ENCODE measurements at regions not wholly inside any gene's neighbourhood (a gene's known extent, or its start where the extent isn't known, plus 50 kb on each side); places are given as distances from the start of the nearest gene placed in this dataset.

DNA sequence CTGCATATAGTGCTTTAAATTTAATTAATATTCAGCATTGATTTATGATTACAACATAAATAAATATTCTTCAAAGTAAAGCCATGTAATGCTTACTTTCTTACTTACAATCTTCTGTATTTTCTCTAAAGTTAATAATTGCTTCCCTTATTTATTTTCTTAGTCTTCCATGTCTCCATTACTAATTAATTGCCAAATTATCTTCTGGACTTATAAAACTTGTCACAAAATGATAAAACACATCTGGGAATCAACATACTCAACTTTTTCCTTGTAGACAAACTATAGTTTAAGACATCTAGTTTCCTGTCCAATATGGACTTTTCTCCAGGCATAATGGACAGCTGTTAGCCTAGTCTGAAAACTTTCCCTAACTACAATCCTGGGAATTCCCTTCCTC is 466.6 kb downstream of the FLRT2 start:
- H2AFZ ChIP-seq = no peak overlapping the region
- H3K36me3 ChIP-seq (ENCODE audit: insufficient read depth) = no peaks in the 10 kb centered on the region
- no peaks in the 10 kb centered on the region for H3K27me3 Mint-ChIP-seq (ENCODE audit: insufficient read depth, low read depth, poor library complexity)
- no peaks in the 10 kb centered on the region for H3K9me3 Mint-ChIP-seq
- no peaks in the 10 kb centered on the region for H3K4me1 ChIP-seq (ENCODE audit: insufficient read depth)
- no peak overlapping the region for H3K4me2 ChIP-seq
- no peak overlapping the region for H3K27ac Mint-ChIP-seq
- H3K9me2 ChIP-seq (ENCODE audit: insufficient read depth) = no peaks in the 10 kb centered on the region
- TF ChIP-seq NANOG (IDR thresholded peaks at IDR 0.05; ENCODE audit: borderline replicate concordance) = no peak
- no peak for ATAC-seq
- no peaks in the 10 kb centered on the region for H4K20me1 ChIP-seq (replicated peaks; ENCODE audit: insufficient read depth)
- no peak for DNase-seq (ENCODE audit: low spot score)
- H3K4me1 Mint-ChIP-seq = no peaks in the 10 kb centered on the region
- H3K27me3 ChIP-seq (ENCODE audit: insufficient read depth) = no peaks in the 10 kb centered on the region
- no peaks in the 10 kb centered on the region for H3F3A ChIP-seq (replicated peaks; ENCODE audit: low read depth)
- H3K27ac ChIP-seq (ENCODE audit: low read depth) = no peak overlapping the region
- H3K4me3 Mint-ChIP-seq = no peak overlapping the region
- no peaks in the 10 kb centered on the region for H3K79me2 ChIP-seq (replicated peaks; ENCODE audit: insufficient read depth)
- no peak overlapping the region for H3K4me3 ChIP-seq
- no peaks in the 10 kb centered on the region for H3K36me3 Mint-ChIP-seq (ENCODE audit: low read depth)

DNA sequence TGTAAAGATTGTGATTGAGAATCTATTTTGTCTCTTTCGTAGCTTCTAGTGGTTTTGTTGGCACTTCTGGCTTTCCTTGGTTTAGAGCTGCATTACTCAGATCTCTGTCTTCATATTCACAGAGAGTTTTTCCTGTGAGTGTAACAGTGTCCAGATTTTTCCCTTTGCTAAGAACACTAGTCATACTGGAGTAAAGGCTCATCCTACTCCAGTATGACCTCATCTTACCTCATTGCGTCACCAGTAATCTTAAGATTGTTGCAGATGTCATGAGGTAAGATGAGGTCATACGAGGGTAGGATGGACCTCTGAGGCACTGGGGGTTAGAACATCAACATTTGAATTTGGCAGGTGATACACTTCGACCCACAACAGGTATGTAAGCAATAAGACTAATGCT is 461.2 kb downstream of the FLRT2 start:
- no peaks in the 10 kb centered on the region for H3K79me2 ChIP-seq (replicated peaks; ENCODE audit: insufficient read depth)
- ATAC-seq (no peak), DNase-seq (ENCODE audit: low spot score) (no peak)
- no peak overlapping the region for H3K27ac ChIP-seq (ENCODE audit: low read depth)
- no peaks in the 10 kb centered on the region for H3F3A ChIP-seq (replicated peaks; ENCODE audit: low read depth)
- H3K36me3 Mint-ChIP-seq (ENCODE audit: low read depth) = no peaks in the 10 kb centered on the region
- H4K20me1 ChIP-seq (replicated peaks; ENCODE audit: insufficient read depth) = no peaks in the 10 kb centered on the region
- no peaks in the 10 kb centered on the region for H3K27me3 Mint-ChIP-seq (ENCODE audit: insufficient read depth, low read depth, poor library complexity)
- no peak overlapping the region for H3K4me3 ChIP-seq
- H3K36me3 ChIP-seq (ENCODE audit: insufficient read depth) = no peaks in the 10 kb centered on the region
- no peak overlapping the region for H2AFZ ChIP-seq
- H3K9me3 Mint-ChIP-seq = no peaks in the 10 kb centered on the region
- no peaks in the 10 kb centered on the region for H3K4me1 ChIP-seq (ENCODE audit: insufficient read depth)
- no peaks in the 10 kb centered on the region for H3K9me2 ChIP-seq (ENCODE audit: insufficient read depth)
- H3K4me2 ChIP-seq = no peak overlapping the region
- TF ChIP-seq, protein P1, sequence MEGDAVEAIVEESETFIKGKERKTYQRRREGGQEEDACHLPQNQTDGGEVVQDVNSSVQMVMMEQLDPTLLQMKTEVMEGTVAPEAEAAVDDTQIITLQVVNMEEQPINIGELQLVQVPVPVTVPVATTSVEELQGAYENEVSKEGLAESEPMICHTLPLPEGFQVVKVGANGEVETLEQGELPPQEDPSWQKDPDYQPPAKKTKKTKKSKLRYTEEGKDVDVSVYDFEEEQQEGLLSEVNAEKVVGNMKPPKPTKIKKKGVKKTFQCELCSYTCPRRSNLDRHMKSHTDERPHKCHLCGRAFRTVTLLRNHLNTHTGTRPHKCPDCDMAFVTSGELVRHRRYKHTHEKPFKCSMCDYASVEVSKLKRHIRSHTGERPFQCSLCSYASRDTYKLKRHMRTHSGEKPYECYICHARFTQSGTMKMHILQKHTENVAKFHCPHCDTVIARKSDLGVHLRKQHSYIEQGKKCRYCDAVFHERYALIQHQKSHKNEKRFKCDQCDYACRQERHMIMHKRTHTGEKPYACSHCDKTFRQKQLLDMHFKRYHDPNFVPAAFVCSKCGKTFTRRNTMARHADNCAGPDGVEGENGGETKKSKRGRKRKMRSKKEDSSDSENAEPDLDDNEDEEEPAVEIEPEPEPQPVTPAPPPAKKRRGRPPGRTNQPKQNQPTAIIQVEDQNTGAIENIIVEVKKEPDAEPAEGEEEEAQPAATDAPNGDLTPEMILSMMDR (conservative IDR thresholded peaks at IDR 0.05; ENCODE audit: low read depth in 2 of 2) = no peak
- no peak for TF ChIP-seq NANOG (IDR thresholded peaks at IDR 0.05; ENCODE audit: borderline replicate concordance)
- TF ChIP-seq, protein P2, sequence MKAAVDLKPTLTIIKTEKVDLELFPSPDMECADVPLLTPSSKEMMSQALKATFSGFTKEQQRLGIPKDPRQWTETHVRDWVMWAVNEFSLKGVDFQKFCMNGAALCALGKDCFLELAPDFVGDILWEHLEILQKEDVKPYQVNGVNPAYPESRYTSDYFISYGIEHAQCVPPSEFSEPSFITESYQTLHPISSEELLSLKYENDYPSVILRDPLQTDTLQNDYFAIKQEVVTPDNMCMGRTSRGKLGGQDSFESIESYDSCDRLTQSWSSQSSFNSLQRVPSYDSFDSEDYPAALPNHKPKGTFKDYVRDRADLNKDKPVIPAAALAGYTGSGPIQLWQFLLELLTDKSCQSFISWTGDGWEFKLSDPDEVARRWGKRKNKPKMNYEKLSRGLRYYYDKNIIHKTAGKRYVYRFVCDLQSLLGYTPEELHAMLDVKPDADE (IDR thresholded peaks at IDR 0.05) = no peak
- TF ChIP-seq ZNF331 (CRISPR knock-in tag; IDR thresholded peaks at IDR 0.05; ENCODE audit: low read depth) = no peak
- TF ChIP-seq, protein P3, sequence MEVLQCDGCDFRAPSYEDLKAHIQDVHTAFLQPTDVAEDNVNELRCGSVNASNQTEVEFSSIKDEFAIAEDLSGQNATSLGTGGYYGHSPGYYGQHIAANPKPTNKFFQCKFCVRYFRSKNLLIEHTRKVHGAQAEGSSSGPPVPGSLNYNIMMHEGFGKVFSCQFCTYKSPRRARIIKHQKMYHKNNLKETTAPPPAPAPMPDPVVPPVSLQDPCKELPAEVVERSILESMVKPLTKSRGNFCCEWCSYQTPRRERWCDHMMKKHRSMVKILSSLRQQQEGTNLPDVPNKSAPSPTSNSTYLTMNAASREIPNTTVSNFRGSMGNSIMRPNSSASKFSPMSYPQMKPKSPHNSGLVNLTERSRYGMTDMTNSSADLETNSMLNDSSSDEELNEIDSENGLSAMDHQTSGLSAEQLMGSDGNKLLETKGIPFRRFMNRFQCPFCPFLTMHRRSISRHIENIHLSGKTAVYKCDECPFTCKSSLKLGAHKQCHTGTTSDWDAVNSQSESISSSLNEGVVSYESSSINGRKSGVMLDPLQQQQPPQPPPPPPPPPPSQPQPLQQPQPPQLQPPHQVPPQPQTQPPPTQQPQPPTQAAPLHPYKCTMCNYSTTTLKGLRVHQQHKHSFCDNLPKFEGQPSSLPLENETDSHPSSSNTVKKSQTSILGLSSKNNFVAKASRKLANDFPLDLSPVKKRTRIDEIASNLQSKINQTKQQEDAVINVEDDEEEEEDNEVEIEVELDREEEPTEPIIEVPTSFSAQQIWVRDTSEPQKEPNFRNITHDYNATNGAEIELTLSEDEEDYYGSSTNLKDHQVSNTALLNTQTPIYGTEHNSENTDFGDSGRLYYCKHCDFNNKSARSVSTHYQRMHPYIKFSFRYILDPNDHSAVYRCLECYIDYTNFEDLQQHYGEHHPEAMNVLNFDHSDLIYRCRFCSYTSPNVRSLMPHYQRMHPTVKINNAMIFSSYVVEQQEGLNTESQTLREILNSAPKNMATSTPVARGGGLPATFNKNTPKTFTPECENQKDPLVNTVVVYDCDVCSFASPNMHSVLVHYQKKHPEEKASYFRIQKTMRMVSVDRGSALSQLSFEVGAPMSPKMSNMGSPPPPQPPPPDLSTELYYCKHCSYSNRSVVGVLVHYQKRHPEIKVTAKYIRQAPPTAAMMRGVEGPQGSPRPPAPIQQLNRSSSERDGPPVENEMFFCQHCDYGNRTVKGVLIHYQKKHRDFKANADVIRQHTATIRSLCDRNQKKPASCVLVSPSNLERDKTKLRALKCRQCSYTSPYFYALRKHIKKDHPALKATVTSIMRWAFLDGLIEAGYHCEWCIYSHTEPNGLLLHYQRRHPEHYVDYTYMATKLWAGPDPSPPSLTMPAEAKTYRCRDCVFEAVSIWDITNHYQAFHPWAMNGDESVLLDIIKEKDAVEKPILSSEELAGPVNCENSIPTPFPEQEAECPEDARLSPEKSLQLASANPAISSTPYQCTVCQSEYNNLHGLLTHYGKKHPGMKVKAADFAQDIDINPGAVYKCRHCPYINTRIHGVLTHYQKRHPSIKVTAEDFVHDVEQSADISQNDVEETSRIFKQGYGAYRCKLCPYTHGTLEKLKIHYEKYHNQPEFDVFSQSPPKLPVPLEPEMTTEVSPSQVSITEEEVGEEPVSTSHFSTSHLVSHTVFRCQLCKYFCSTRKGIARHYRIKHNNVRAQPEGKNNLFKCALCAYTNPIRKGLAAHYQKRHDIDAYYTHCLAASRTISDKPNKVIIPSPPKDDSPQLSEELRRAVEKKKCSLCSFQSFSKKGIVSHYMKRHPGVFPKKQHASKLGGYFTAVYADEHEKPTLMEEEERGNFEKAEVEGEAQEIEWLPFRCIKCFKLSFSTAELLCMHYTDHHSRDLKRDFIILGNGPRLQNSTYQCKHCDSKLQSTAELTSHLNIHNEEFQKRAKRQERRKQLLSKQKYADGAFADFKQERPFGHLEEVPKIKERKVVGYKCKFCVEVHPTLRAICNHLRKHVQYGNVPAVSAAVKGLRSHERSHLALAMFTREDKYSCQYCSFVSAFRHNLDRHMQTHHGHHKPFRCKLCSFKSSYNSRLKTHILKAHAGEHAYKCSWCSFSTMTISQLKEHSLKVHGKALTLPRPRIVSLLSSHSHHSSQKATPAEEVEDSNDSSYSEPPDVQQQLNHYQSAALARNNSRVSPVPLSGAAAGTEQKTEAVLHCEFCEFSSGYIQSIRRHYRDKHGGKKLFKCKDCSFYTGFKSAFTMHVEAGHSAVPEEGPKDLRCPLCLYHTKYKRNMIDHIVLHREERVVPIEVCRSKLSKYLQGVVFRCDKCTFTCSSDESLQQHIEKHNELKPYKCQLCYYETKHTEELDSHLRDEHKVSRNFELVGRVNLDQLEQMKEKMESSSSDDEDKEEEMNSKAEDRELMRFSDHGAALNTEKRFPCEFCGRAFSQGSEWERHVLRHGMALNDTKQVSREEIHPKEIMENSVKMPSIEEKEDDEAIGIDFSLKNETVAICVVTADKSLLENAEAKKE (CRISPR knock-in tag; IDR thresholded peaks at IDR 0.05) = no peak
- no peak for TF ChIP-seq EZH2 (IDR thresholded peaks at IDR 0.05; ENCODE audit: low read depth, unreplicated experiment)
- no peak for TF ChIP-seq EZH2phosphoT487 (IDR thresholded peaks at IDR 0.05; ENCODE audit: unreplicated experiment)
- TF ChIP-seq CREB1 (CRISPR knock-in tag; IDR thresholded peaks at IDR 0.05; ENCODE audit: low read depth) = no peak
- H3K4me3 Mint-ChIP-seq = no peak overlapping the region
- no peaks in the 10 kb centered on the region for H3K27me3 ChIP-seq (ENCODE audit: insufficient read depth)
- no peaks in the 10 kb centered on the region for H3K4me1 Mint-ChIP-seq
- no peak overlapping the region for H3K27ac Mint-ChIP-seq

Data from GM23338 (cell line).